HG02981 (cell line): ENCODE measurements at regions not wholly inside any gene's neighbourhood (a gene's known extent, or its start where the extent isn't known, plus 50 kb on each side); places are given as distances from the start of the nearest gene placed in this dataset.
"Not testable (repeated sequence)": the region's sequence is repeated elsewhere in the genome, so short reads cannot be mapped to it uniquely, and the experiment has no call there.

ENCODE experiments used
- ATAC-seq: cut with Tn5 transposase; IDR thresholded peaks from one replicate; pipeline ENCODE4 v1.9.1; 2021; ENCODE audit warnings: mild to moderate bottlenecking, moderate library complexity; ENCODE audit not compliant: unreplicated experiment

- ATAC-seq: no peak
Measured at GRCh38 chr9:15047028-15047551, 136.9 kb upstream of the FREM1 start.

GRCh38 chr9:15033316-15033715 lies 123.1 kb upstream of the FREM1 start:
- ATAC-seq: no peak

- ATAC-seq: no peak
Measured at GRCh38 chr9:15032860-15033259, 122.6 kb upstream of the FREM1 start.

- no peak for ATAC-seq
Measured at GRCh38 chr9:15021146-15021545, 110.9 kb upstream of the FREM1 start.

GRCh38 chr9:15018096-15018637 lies 107.9 kb upstream of the FREM1 start:
- ATAC-seq: no peak

- ATAC-seq: no peak
Measured at GRCh38 chr9:15010581-15010980, 100.4 kb upstream of the FREM1 start.

GRCh38 chr9:15007698-15008097 lies 97.5 kb upstream of the FREM1 start:
- no peak for ATAC-seq

GRCh38 chr9:14994738-14995137 lies 84.5 kb upstream of the FREM1 start:
- no peak for ATAC-seq

GRCh38 chr9:14993901-14994554 lies 83.8 kb upstream of the FREM1 start:
- ATAC-seq: no peak

GRCh38 chr9:14993061-14993800 lies 83.0 kb upstream of the FREM1 start:
- ATAC-seq: no peak

GRCh38 chr9:14992516-14992915 lies 82.3 kb upstream of the FREM1 start:
- no peak for ATAC-seq

- no peak for ATAC-seq
Measured at GRCh38 chr9:14992081-14992480, 81.9 kb upstream of the FREM1 start.

- not testable (repeated sequence) for ATAC-seq
Measured at GRCh38 chr9:14990647-14991046, 80.4 kb upstream of the FREM1 start.

GRCh38 chr9:14989811-14990210 lies 79.6 kb upstream of the FREM1 start:
- ATAC-seq: no peak

- not testable (repeated sequence) for ATAC-seq
Measured at GRCh38 chr9:14989336-14989735, 79.1 kb upstream of the FREM1 start.

- ATAC-seq: peak; percentile 82
Measured at GRCh38 chr9:14987858-14988257, 77.6 kb upstream of the FREM1 start.

GRCh38 chr9:14985419-14985818 lies 75.2 kb upstream of the FREM1 start:
- ATAC-seq: no peak

GRCh38 chr9:14983599-14983998 lies 73.4 kb upstream of the FREM1 start:
- ATAC-seq: no peak

- ATAC-seq: no peak
Measured at GRCh38 chr9:14981291-14981950, 71.2 kb upstream of the FREM1 start.

GRCh38 chr9:14978022-14979000 lies 68.1 kb upstream of the FREM1 start:
- no peak for ATAC-seq
